Muscle of leg (tissue), 3 donors: ENCODE measurements at regions not wholly inside any gene's neighbourhood (a gene's known extent, or its start where the extent isn't known, plus 50 kb on each side); places are given as distances from the start of the nearest gene placed in this dataset.

Source experiments
- DNase-seq: peaks from one replicate; pipeline ENCODE4 v3.0.0; 2013
- H3K27ac ChIP-seq: one replicate; pipeline ENCODE4 v1.5.1; 2013; ENCODE audit warnings: mild to moderate bottlenecking, low read length, control low read depth
- H3K27me3 ChIP-seq: one replicate; pipeline ENCODE4 v1.6.1; 2013; ENCODE audit warnings: low read length; ENCODE audit not compliant: control insufficient read depth, insufficient read depth
- H3K36me3 ChIP-seq: one replicate; pipeline ENCODE4 v1.6.1; 2013; ENCODE audit warnings: low read length; ENCODE audit not compliant: control insufficient read depth, insufficient read depth
- H3K4me1 ChIP-seq: one replicate; pipeline ENCODE4 v1.6.1; 2013; ENCODE audit warnings: low read length; ENCODE audit not compliant: control insufficient read depth, insufficient read depth
- H3K4me3 ChIP-seq: one replicate; pipeline ENCODE4 v1.5.1; 2013; ENCODE audit warnings: low read length, control low read depth
- H3K9me3 ChIP-seq: replicated peaks from 2 replicates; pipeline ENCODE4 v1.6.1; 2013; ENCODE audit warnings: low read depth, low read length; ENCODE audit not compliant: control insufficient read depth
- WGBS: methylation state at CpG from one replicate; pipeline ENCODE4 v1.1.5; 2013; ENCODE audit warnings: missing lambda C conversion rate; ENCODE audit not compliant: insufficient coverage; 5-methylcytosine and 5-hydroxymethylcytosine counted together

DNA sequence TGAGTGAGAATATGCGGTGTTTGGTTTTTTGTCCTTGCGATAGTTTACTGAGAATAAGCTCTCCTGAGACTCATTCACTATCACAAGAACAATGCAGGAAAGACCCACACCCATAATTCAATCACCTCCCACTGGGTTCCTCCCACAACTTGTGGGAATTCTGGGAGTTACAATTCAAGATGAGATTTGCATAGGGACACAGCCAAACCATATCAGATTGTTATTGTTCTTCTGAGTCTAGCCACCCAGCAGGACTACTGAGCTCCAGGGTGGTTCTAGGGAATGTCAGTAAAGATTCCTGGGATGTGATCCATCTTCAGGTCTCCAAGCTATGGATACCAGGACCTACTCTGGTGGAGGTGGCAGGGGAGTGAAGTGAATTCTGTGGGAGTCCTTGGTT is 2075.1 kb upstream of the CDH9 start:
- no peaks in the 10 kb centered on the region for H3K27me3 ChIP-seq
- WGBS: no CpG with 5 or more reads among the region's 2 CpGs
- no peaks in the 10 kb centered on the region for H3K4me1 ChIP-seq
- no peaks in the 10 kb centered on the region for H3K36me3 ChIP-seq
- no peak overlapping the region for H3K27ac ChIP-seq
- no peaks in the 10 kb centered on the region for H3K9me3 ChIP-seq
- no peak overlapping the region for H3K4me3 ChIP-seq
- no peak for DNase-seq

DNA sequence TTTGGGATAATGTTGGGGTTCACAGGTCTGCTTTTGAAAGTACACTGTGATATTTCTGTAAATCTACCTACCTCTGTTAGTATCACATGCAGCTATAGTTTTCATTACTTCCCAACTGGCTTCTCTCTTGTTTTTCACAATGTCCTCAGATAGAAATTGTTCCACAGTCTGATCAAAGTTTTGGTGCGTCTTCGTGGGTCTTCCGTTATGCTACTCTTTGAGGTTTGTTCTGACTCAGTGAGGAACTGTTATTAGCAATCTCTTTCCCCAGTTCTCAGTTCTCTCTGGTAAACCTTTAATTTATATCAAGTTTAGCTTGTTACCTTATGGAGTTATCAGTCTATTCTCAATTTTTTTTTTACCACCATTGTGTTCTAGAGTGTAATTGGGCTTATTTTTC is 2061.2 kb upstream of the CDH9 start:
- Histone ChIP-seq H3K27me3 (no peaks in the 10 kb centered on the region), H3K4me1 (no peaks in the 10 kb centered on the region)

DNA sequence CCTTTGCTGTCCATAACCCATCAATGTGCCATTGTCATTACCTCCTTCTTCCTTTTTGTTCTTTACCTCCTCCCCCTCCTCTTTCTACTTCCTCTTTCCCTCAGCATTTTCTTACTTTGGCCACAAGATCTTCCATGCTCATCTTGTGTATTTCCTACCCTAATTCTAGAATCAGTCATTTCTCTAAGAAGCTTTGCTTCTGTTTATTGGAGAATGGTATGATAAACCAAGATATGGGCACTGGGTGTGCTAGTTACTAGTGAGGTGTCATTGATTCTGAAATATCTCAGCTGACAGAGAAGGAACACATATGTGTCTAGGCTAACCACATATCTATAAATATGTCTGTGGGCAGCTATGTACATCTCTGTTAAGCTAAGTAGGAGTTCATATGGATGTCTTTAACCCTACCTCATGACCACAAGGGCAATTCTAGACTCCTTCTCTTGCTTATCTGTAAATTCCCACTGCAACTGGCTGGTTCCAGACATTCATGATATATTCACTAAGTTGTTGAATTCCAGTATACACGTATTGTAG is 2051.3 kb upstream of the CDH9 start:
- no peaks in the 10 kb centered on the region for H3K9me3 ChIP-seq
- no peak for DNase-seq
- no peaks in the 10 kb centered on the region for H3K4me1 ChIP-seq
- WGBS: no CpG with 5 or more reads among the region's 1 CpG
- H3K27me3 ChIP-seq: no peaks in the 10 kb centered on the region
- H3K4me3 ChIP-seq: no peak overlapping the region
- H3K27ac ChIP-seq: no peak overlapping the region
- H3K36me3 ChIP-seq: no peaks in the 10 kb centered on the region

More for the DNA sequence above, 2061.2 kb upstream of the CDH9 start:
- Histone ChIP-seq H3K36me3 (no peaks in the 10 kb centered on the region), H3K27ac (no peak overlapping the region), H3K4me3 (no peak overlapping the region), H3K9me3 (no peaks in the 10 kb centered on the region)
- WGBS: no CpG with 5 or more reads among the region's 3 CpGs
- DNase-seq: no peak

DNA sequence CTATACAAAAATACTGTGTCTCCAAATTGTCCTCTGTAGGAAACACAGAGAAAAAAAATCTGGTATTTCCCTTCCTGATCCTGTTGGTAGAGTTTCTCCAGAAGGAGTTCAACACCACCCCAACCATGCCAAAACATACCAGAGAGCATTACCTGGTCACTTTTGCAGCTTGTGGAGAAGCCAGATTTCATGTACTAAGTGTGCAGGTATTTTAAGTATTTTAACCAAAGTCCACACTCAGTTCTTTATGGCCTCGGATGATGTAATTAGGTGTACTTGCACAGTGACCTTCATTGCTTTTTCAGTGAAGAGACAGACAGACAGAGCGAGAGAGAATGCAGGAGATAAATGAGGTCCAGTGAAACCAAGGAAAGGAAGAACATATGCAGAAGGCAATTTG is 2046.8 kb upstream of the CDH9 start:
- H3K27ac ChIP-seq: no peak overlapping the region
- no peaks in the 10 kb centered on the region for H3K4me1 ChIP-seq
- 83% methylated on average over 1 of the region's 2 CpGs for WGBS
- no peak overlapping the region for H3K4me3 ChIP-seq
- no peaks in the 10 kb centered on the region for H3K36me3 ChIP-seq
- DNase-seq: no peak
- H3K9me3 ChIP-seq: no peaks in the 10 kb centered on the region
- no peaks in the 10 kb centered on the region for H3K27me3 ChIP-seq

DNA sequence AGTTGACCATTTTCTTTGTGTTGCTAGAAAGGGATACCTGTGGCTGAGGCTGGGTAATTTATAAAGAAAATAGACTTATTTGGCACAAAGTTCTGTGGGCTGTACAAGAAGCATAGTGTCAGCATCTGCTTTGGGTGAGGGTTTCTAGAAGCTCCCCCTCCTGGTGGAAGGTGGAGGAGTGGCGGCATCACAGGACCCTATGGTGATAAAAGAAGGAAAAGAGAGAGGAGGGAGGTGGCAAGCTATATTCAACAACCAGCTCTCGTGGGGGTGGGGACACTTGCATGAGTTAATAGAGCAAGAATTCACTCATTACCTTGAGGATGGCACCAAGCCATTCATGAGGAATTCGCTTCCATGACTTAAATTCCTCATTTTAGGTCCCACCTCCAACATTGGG is 2041.4 kb upstream of the CDH9 start:
- H3K27me3 ChIP-seq: no peaks in the 10 kb centered on the region
- no peak overlapping the region for H3K27ac ChIP-seq
- H3K9me3 ChIP-seq: no peaks in the 10 kb centered on the region
- H3K4me1 ChIP-seq: no peaks in the 10 kb centered on the region
- no peak for DNase-seq
- WGBS: no CpG with 5 or more reads among the region's 3 CpGs
- H3K36me3 ChIP-seq: no peaks in the 10 kb centered on the region
- no peak overlapping the region for H3K4me3 ChIP-seq

DNA sequence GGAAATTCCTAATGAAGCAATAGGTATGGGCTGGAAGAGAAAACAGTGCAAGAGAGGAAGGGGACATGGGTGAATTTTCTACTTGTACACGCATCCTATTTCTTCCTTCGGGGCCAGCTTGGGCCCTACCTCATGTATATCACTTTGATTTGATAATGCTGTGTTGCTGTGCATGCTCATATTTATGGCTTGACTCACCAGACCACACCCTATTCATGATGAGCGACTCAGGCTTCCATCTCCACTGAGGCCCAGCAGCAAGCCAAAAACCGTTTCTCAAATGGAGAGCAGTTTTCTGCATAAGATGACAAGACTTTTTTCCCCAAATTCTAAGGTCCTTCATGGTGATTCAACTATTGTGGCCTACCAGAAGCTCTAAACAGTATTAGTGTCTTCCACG is 2039.1 kb upstream of the CDH9 start:
- H3K27me3 ChIP-seq: no peaks in the 10 kb centered on the region
- H3K4me1 ChIP-seq: no peaks in the 10 kb centered on the region
- H3K4me3 ChIP-seq: no peak overlapping the region
- no peaks in the 10 kb centered on the region for H3K9me3 ChIP-seq
- no peak for DNase-seq
- H3K27ac ChIP-seq: no peak overlapping the region
- H3K36me3 ChIP-seq: no peaks in the 10 kb centered on the region
- 49% methylated on average over 2 of the region's 5 CpGs for WGBS

GRCh38 chr5:29069104-29069402 is 2030.7 kb upstream of the CDH9 start:
- Histone ChIP-seq H3K36me3 (no peaks in the 10 kb centered on the region), H3K27ac (no peak overlapping the region), H3K27me3 (no peaks in the 10 kb centered on the region), H3K9me3 (no peaks in the 10 kb centered on the region), H3K4me3 (no peak overlapping the region), H3K4me1 (no peaks in the 10 kb centered on the region)
- no peak for DNase-seq
- WGBS: 80% methylated on average over 1 of the region's 2 CpGs

DNA sequence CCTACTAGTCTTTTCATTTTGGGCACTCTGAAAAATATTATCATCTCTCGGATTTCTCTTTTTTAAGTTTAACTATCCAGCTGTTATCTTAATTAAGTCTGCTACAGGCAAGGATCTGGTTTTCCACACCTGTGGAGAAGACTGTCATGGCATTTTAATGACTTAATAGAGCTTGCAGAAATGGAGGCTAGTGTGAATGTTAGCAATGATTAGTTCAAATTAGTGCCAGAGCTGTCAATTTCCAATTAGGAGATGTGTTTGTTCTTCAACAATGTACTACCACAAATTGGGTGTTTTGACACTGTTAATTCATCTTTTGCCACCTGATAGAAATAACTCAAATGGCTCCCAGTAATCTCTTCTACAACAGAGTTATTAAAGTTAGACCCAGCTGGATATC is 2023.0 kb upstream of the CDH9 start:
- H3K27me3 ChIP-seq: no peaks in the 10 kb centered on the region
- H3K27ac ChIP-seq: no peak overlapping the region
- no peak overlapping the region for H3K4me3 ChIP-seq
- WGBS: no CpG with 5 or more reads among the region's 1 CpG
- DNase-seq: no peak
- H3K9me3 ChIP-seq: no peaks in the 10 kb centered on the region
- H3K36me3 ChIP-seq: no peaks in the 10 kb centered on the region
- H3K4me1 ChIP-seq: no peaks in the 10 kb centered on the region

GRCh38 chr5:29054694-29055093 is 2016.3 kb upstream of the CDH9 start:
- Histone ChIP-seq H3K9me3 (no peaks in the 10 kb centered on the region), H3K4me1 (no peaks in the 10 kb centered on the region), H3K4me3 (no peak overlapping the region), H3K36me3 (no peaks in the 10 kb centered on the region), H3K27me3 (no peaks in the 10 kb centered on the region), H3K27ac (no peak overlapping the region)
- DNase-seq: no peak
- WGBS: no CpG with 5 or more reads among the region's 1 CpG

DNA sequence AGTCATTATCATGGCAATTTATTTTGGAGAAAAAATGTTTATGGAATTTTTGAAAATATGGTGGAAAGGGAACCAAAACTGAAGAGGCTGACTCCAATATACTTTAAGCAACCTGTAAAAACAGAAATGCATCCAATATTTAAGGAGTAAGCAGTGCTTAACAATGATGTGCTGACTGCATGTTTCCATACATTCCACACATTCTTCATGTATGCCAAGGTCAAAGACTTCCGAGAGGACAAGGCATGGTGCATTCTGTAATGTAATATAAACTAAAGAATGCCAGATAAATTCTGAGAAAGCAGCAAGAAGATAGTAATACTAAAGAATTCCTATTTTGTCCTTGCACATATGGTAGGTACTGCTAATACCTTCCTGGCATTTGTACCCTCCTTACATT is 2015.9 kb upstream of the CDH9 start:
- H3K27me3 ChIP-seq: no peaks in the 10 kb centered on the region
- H3K36me3 ChIP-seq: no peaks in the 10 kb centered on the region
- H3K27ac ChIP-seq: no peak overlapping the region
- no peak overlapping the region for H3K4me3 ChIP-seq
- peak; percentile 1 for DNase-seq
- no CpG with 5 or more reads among the region's 1 CpG for WGBS
- H3K9me3 ChIP-seq: no peaks in the 10 kb centered on the region
- no peaks in the 10 kb centered on the region for H3K4me1 ChIP-seq

GRCh38 chr5:29051509-29051908 is 2013.1 kb upstream of the CDH9 start:
- WGBS: 78% methylated on average over 2 of the region's 4 CpGs
- no peak overlapping the region for H3K27ac ChIP-seq

More at GRCh38 chr5:29051509-29051908, 2013.1 kb upstream of the CDH9 start:
- no peak for DNase-seq
- Histone ChIP-seq H3K36me3 (no peaks in the 10 kb centered on the region), H3K27me3 (no peaks in the 10 kb centered on the region), H3K4me3 (no peak overlapping the region), H3K4me1 (no peaks in the 10 kb centered on the region), H3K9me3 (no peaks in the 10 kb centered on the region)
